ENCODE measurements at regions not wholly inside any gene's neighbourhood (a gene's known extent, or its start where the extent isn't known, plus 50 kb on each side); places are given as distances from the start of the nearest gene placed in this dataset.

- no peak for TF ChIP-seq ZNF232 (CRISPR knock-in tag; IDR thresholded peaks at IDR 0.05; ENCODE audit: borderline replicate concordance)
- no peak for TF ChIP-seq ZNF790 (CRISPR knock-in tag; IDR thresholded peaks at IDR 0.05; ENCODE audit: borderline replicate concordance)
- no peak for TF ChIP-seq ARID4A (CRISPR knock-in tag; IDR thresholded peaks at IDR 0.05; ENCODE audit: borderline replicate concordance)
- no peak for TF ChIP-seq IRF1 (CRISPR knock-in tag; IDR thresholded peaks at IDR 0.05; ENCODE audit: low read depth)
- TF ChIP-seq, protein P1, sequence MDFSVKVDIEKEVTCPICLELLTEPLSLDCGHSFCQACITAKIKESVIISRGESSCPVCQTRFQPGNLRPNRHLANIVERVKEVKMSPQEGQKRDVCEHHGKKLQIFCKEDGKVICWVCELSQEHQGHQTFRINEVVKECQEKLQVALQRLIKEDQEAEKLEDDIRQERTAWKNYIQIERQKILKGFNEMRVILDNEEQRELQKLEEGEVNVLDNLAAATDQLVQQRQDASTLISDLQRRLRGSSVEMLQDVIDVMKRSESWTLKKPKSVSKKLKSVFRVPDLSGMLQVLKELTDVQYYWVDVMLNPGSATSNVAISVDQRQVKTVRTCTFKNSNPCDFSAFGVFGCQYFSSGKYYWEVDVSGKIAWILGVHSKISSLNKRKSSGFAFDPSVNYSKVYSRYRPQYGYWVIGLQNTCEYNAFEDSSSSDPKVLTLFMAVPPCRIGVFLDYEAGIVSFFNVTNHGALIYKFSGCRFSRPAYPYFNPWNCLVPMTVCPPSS (IDR thresholded peaks at IDR 0.05) = no peak
- no peak for TF ChIP-seq ZNF335 (CRISPR knock-in tag; IDR thresholded peaks at IDR 0.05)
- no peak for TF ChIP-seq SYNCRIP (IDR thresholded peaks at IDR 0.05; ENCODE audit: insufficient read depth, low read depth, low read length)
These were observed 429.4 kb downstream of the PIK3R1 start (continued) for GRCh38 chr5:68644971-68645370.

- FAIRE-seq = no peak
- ChIA-PET POLR2A (no interaction called here), CTCF (ENCODE audit: low intra/inter-chr PET ratio, low total read pairs) (no interaction called here)
- no peaks in the 10 kb centered on the region for H4K20me1 ChIP-seq (ENCODE audit: insufficient read depth, low read length)
- H3K9ac ChIP-seq (ENCODE audit: insufficient read depth, low read depth, low read length) = no peak overlapping the region
- TF ChIP-seq NRL (CRISPR knock-in tag; IDR thresholded peaks at IDR 0.05; ENCODE audit: borderline replicate concordance) = no peak
- ATAC-seq = no peak
- H3K9me3 ChIP-seq (ENCODE audit: low read length) = no peaks in the 10 kb centered on the region
- no peaks in the 10 kb centered on the region for H3K79me2 ChIP-seq (ENCODE audit: insufficient read depth, low read length)
- H3K4me3 ChIP-seq (replicated peaks in 1 of 3; ENCODE audit: insufficient read depth in 1 of 3, low read depth in 2 of 3, low read length in 3 of 3) = no peak overlapping the region
- no peaks in the 10 kb centered on the region for H3K4me1 ChIP-seq (ENCODE audit: insufficient read depth, low read length)
- no peak overlapping the region for H3K4me2 ChIP-seq (ENCODE audit: low read depth, low read length)
- no peak overlapping the region for H2AFZ ChIP-seq (ENCODE audit: low read length)
- BruUV-seq (replicated peaks) = no TSS peak
- no peak for DNase-seq (ENCODE audit: low spot score)
- in situ Hi-C loops (cut with HindIII; ENCODE audit: extremely low pct_ligation_motif_present, low pct_unique_long_range_greater_than_20kb) (no loop called here), intact Hi-C loops (cut with micrococcal nuclease; ENCODE audit: unreplicated experiment) (no loop called here)
- 0% methylated on average over 1 of the region's 1 CpG for WGBS (ENCODE audit: low lambda C conversion rate)
- H3K36me3 ChIP-seq (replicated peaks in 1 of 2; ENCODE audit: control insufficient read depth in 1 of 2, insufficient read depth in 2 of 2, low read length in 2 of 2) = no peaks in the 10 kb centered on the region
- H3K27ac ChIP-seq (ENCODE audit: extremely low read length, insufficient read depth, low read length) = no peak overlapping the region
- no peaks in the 10 kb centered on the region for H3K27me3 ChIP-seq (ENCODE audit: control insufficient read depth in 1 of 2, insufficient read depth in 2 of 2, low read length in 2 of 2)
These were observed 430.6 kb downstream of the PIK3R1 start for GRCh38 chr5:68646144-68646543.

Measured in HepG2 (cell line).